ENCODE measurements at regions not wholly inside any gene's neighbourhood (a gene's known extent, or its start where the extent isn't known, plus 50 kb on each side); places are given as distances from the start of the nearest gene placed in this dataset.
A peak's percentile ranks its signal among the peaks of the same experiment; 100 is the strongest.

GRCh38 chr12:40473962-40474361 is 218.3 kb upstream of the CNTN1 start:
- H4K20me1 ChIP-seq (ENCODE audit: control insufficient read depth, insufficient read depth, insufficient read length), result no peaks in the 10 kb centered on the region
- Mint-ChIP-seq H3K9me3 (peaks cover 2 to 4% of the 10 kb centered on the region in 2 experiments; a peak in 2 of 5 replicates), H3K27me3 (ENCODE audit: low read depth) (no peaks in the 10 kb centered on the region), H3K4me1 (peaks cover 27 to 33% of the 10 kb centered on the region in 2 experiments), H3K36me3 (ENCODE audit: insufficient read depth in 1 of 3, low read depth in 3 of 3) (peaks cover 0 to 4% (median 3%) of the 10 kb centered on the region in 3 experiments; a peak in 3 of 7 replicates), H3K27ac (peak overlapping the region in 2 of 3 experiments; percentile 33 to 92; a peak in 3 of 7 replicates), H3K4me3 (no peak overlapping the region)
- no peak overlapping the region for H2AK5ac ChIP-seq (ENCODE audit: insufficient read length, low read length)
- H3K23ac ChIP-seq (ENCODE audit: insufficient read length, low read depth, low read length), result no peak overlapping the region
- H2BK15ac ChIP-seq (ENCODE audit: low read depth, low read length), result no peak overlapping the region
- no peaks in the 10 kb centered on the region for H3K79me1 ChIP-seq (ENCODE audit: insufficient read depth, low read depth, low read length, poor library complexity, severe bottlenecking)
- H3K14ac ChIP-seq (ENCODE audit: insufficient read depth, low read length), result no peak overlapping the region
- H2BK5ac ChIP-seq (ENCODE audit: insufficient read length, low read length), result no peak overlapping the region
- no peak overlapping the region for H3K18ac ChIP-seq (ENCODE audit: insufficient read length, low read depth, low read length)
- DNase-seq, result no peak
- H2AFZ ChIP-seq (ENCODE audit: low read length), result no peak overlapping the region
- no CpG with 5 or more reads among the region's 5 CpGs for WGBS (ENCODE audit: extremely low coverage, insufficient read length, low lambda C conversion rate)
- H2BK12ac ChIP-seq (ENCODE audit: insufficient read length, low read depth, low read length), result no peak overlapping the region
- H3K23me2 ChIP-seq (ENCODE audit: insufficient read length, low read depth, low read length, poor library complexity, severe bottlenecking), result no peaks in the 10 kb centered on the region
- H3K4me2 ChIP-seq (ENCODE audit: insufficient read depth, insufficient read length, low read length), result no peak overlapping the region
- no peak overlapping the region for H4K91ac ChIP-seq (ENCODE audit: insufficient read length, low read depth, low read length)
- TF ChIP-seq CTCF (conservative IDR thresholded peaks at IDR 0.05), result no peak
- H3K4me1 ChIP-seq (ENCODE audit: insufficient read depth, low read length), result peaks cover 6% of the 10 kb centered on the region; the same call in 1 of the 2 replicates
- no peak overlapping the region for H2BK120ac ChIP-seq (ENCODE audit: low read depth, low read length, poor library complexity, severe bottlenecking)
- no peak overlapping the region for H4K8ac ChIP-seq (replicated peaks; ENCODE audit: insufficient read length, low read depth, low read length)
- no peak overlapping the region for H3T11ph ChIP-seq (ENCODE audit: low read length)
- no peak overlapping the region for H3K27ac ChIP-seq (ENCODE audit: insufficient read length, low read depth, low read length)
- no peaks in the 10 kb centered on the region for H3K27me3 ChIP-seq (ENCODE audit: insufficient read depth, low read length)
- H3K9ac ChIP-seq (ENCODE audit: extremely low read depth, insufficient read length, low read length), result no peak overlapping the region
- H2BK20ac ChIP-seq (ENCODE audit: low read depth, low read length, poor library complexity, severe bottlenecking), result no peak overlapping the region
- H3K4ac ChIP-seq (ENCODE audit: low read depth, low read length), result no peak overlapping the region
- H3K56ac ChIP-seq (ENCODE audit: insufficient read length, low read depth, low read length), result no peak overlapping the region
- H3K79me2 ChIP-seq (ENCODE audit: insufficient read depth, low read length), result no peaks in the 10 kb centered on the region
- H3K9me3 ChIP-seq (ENCODE audit: control insufficient read depth, low read depth, low read length), result no peaks in the 10 kb centered on the region
- H4K5ac ChIP-seq (ENCODE audit: insufficient read length, low read depth, low read length), result no peak overlapping the region

All from H9 (cell line).